Neural progenitor cell (in vitro differentiated cells): ENCODE measurements at regions not wholly inside any gene's neighbourhood (a gene's known extent, or its start where the extent isn't known, plus 50 kb on each side); places are given as distances from the start of the nearest gene placed in this dataset.
"Not testable (repeated sequence)": the region's sequence is repeated elsewhere in the genome, so short reads cannot be mapped to it uniquely, and the experiment has no call there.

Experiments
- DNase-seq: peaks from one replicate; pipeline ENCODE4 v3.0.0-alpha.2; 2016; ENCODE audit warnings: low spot score
- H2AFZ ChIP-seq: fragments of 200-600 bp; sonication (generic); replicated peaks from 2 replicates; pipeline ENCODE4 v1.6.1; 2016; ENCODE audit warnings: antibody characterized with exemption
- H3F3A ChIP-seq: fragments of 200-600 bp; sonication (generic); 2 replicates; pipeline ENCODE4 v1.6.1; 2016; ENCODE audit warnings: antibody characterized with exemption, low read depth
- H3K27ac ChIP-seq: fragments of 200-600 bp; sonication (generic); 2 replicates; pipeline ENCODE4 v1.5.1; 2016; ENCODE audit warnings: mild to moderate bottlenecking
- H3K27me3 ChIP-seq: fragments of 200-600 bp; sonication (generic); 2 replicates; pipeline ENCODE4 v1.6.1; 2016; ENCODE audit warnings: mild to moderate bottlenecking, moderate library complexity
- H3K36me3 ChIP-seq: fragments of 200-600 bp; sonication (generic); 2 replicates; pipeline ENCODE4 v1.5.1; 2016
- H3K4me1 ChIP-seq: fragments of 200-600 bp; sonication (generic); 2 replicates; pipeline ENCODE4 v1.6.1; 2016; ENCODE audit warnings: mixed run types
- H3K4me2 ChIP-seq: fragments of 200-600 bp; sonication (generic); 2 replicates; pipeline ENCODE4 v1.6.1; 2016
- H3K4me3 ChIP-seq: fragments of 200-600 bp; sonication (generic); 2 replicates; pipeline ENCODE4 v1.5.1; 2016
- H3K79me2 ChIP-seq: fragments of 200-600 bp; sonication (generic); 2 replicates; pipeline ENCODE4 v1.6.1; 2016; ENCODE audit warnings: low read depth
- H3K9ac ChIP-seq: fragments of 200-600 bp; sonication (generic); 2 replicates; pipeline ENCODE4 v1.6.1; 2016
- H3K9me3 ChIP-seq: fragments of 200-600 bp; sonication (generic); 2 replicates; pipeline ENCODE4 v1.5.1; 2016; ENCODE audit warnings: low read depth
- H4K20me1 ChIP-seq: fragments of 200-600 bp; sonication (generic); 2 replicates; pipeline ENCODE4 v1.6.1; 2016; ENCODE audit warnings: low read depth
- H3K27ac Mint-ChIP-seq: 3 replicates; pipeline ENCODE4 v1.8.0; 2021; ENCODE audit warnings: mixed read lengths
- H3K27me3 Mint-ChIP-seq: 2 replicates; pipeline ENCODE4 v1.8.0; 2022; ENCODE audit warnings: low read depth, mild to moderate bottlenecking, inconsistent platforms, moderate library complexity, mixed read lengths; ENCODE audit not compliant: insufficient read depth
- H3K36me3 Mint-ChIP-seq: 3 replicates; pipeline ENCODE4 v1.8.0; 2021; ENCODE audit warnings: mixed read lengths
- H3K4me1 Mint-ChIP-seq: 3 replicates; pipeline ENCODE4 v1.8.0; 2021; ENCODE audit warnings: mixed read lengths
- H3K4me3 Mint-ChIP-seq: 3 replicates; pipeline ENCODE4 v1.8.0; 2021; ENCODE audit warnings: mild to moderate bottlenecking, moderate library complexity, mixed read lengths
- H3K9me3 Mint-ChIP-seq: 3 replicates; pipeline ENCODE4 v1.8.0; 2020; ENCODE audit warnings: mixed read lengths
- CTCF ChIP-seq: fragments of 200-600 bp; sonication (generic); IDR thresholded peaks from 2 replicates; pipeline ENCODE4 v1.5.1; 2017; ENCODE audit warnings: antibody characterized with exemption, mild to moderate bottlenecking
- EZH2 ChIP-seq: fragments of 200-600 bp; sonication (generic); IDR thresholded peaks from 2 replicates; pipeline ENCODE4 v1.6.1; 2017; ENCODE audit warnings: antibody characterized with exemption, mild to moderate bottlenecking, moderate library complexity
- EZH2phosphoT487 ChIP-seq: fragments of 200-600 bp; sonication (generic); IDR thresholded peaks from 2 replicates; pipeline ENCODE4 v1.6.1; 2017; ENCODE audit warnings: antibody characterized with exemption

GRCh38 chr12:33770652-33771051 is 251.6 kb upstream of the ALG10 start:
- no peak overlapping the region for H3K4me3 ChIP-seq
- H3K9me3 ChIP-seq: no peaks in the 10 kb centered on the region
- no peaks in the 10 kb centered on the region for H3K36me3 ChIP-seq
- H3K4me2 ChIP-seq: no peak overlapping the region
- Mint-ChIP-seq H3K4me3 (no peak overlapping the region), H3K36me3 (no peaks in the 10 kb centered on the region), H3K9me3 (peaks cover 2% of the 10 kb centered on the region), H3K27ac (no peak overlapping the region), H3K4me1 (no peaks in the 10 kb centered on the region), H3K27me3 (no peaks in the 10 kb centered on the region)
- H4K20me1 ChIP-seq: no peaks in the 10 kb centered on the region
- no peak overlapping the region for H2AFZ ChIP-seq
- DNase-seq: no peak
- no peaks in the 10 kb centered on the region for H3F3A ChIP-seq
- no peak overlapping the region for H3K9ac ChIP-seq
- H3K4me1 ChIP-seq: no peaks in the 10 kb centered on the region
- no peak for TF ChIP-seq CTCF
- no peak for TF ChIP-seq EZH2
- TF ChIP-seq EZH2phosphoT487: no peak
- no peaks in the 10 kb centered on the region for H3K79me2 ChIP-seq
- no peaks in the 10 kb centered on the region for H3K27me3 ChIP-seq
- no peak overlapping the region for H3K27ac ChIP-seq

GRCh38 chr12:33771889-33772288 is 250.4 kb upstream of the ALG10 start:
- no peaks in the 10 kb centered on the region for H3K36me3 ChIP-seq
- H3K79me2 ChIP-seq: no peaks in the 10 kb centered on the region
- no peak overlapping the region for H3K4me2 ChIP-seq
- no peak overlapping the region for H3K27ac ChIP-seq
- H2AFZ ChIP-seq: no peak overlapping the region
- DNase-seq: no peak
- H3K4me1 ChIP-seq: no peaks in the 10 kb centered on the region
- no peak overlapping the region for H3K4me3 Mint-ChIP-seq
- no peaks in the 10 kb centered on the region for H3K27me3 Mint-ChIP-seq
- H3K27me3 ChIP-seq: no peaks in the 10 kb centered on the region
- H3K9me3 Mint-ChIP-seq: peaks cover 2% of the 10 kb centered on the region
- no peaks in the 10 kb centered on the region for H3K9me3 ChIP-seq
- no peaks in the 10 kb centered on the region for H3K36me3 Mint-ChIP-seq
- no peaks in the 10 kb centered on the region for H3F3A ChIP-seq
- no peaks in the 10 kb centered on the region for H3K4me1 Mint-ChIP-seq
- H3K4me3 ChIP-seq: no peak overlapping the region
- no peaks in the 10 kb centered on the region for H4K20me1 ChIP-seq
- no peak for TF ChIP-seq EZH2phosphoT487
- no peak for TF ChIP-seq CTCF
- TF ChIP-seq EZH2: no peak
- no peak overlapping the region for H3K27ac Mint-ChIP-seq
- H3K9ac ChIP-seq: no peak overlapping the region

- not testable (repeated sequence) for H3K36me3 Mint-ChIP-seq
Measured at GRCh38 chr12:33773091-33773490, 249.2 kb upstream of the ALG10 start.

GRCh38 chr12:33786532-33786931 is 235.8 kb upstream of the ALG10 start:
- DNase-seq: no peak
- Histone ChIP-seq H3K36me3 (no peaks in the 10 kb centered on the region), H3K9me3 (no peaks in the 10 kb centered on the region), H3K9ac (no peak overlapping the region), H3K4me3 (no peak overlapping the region), H3K4me2 (no peak overlapping the region), H4K20me1 (no peaks in the 10 kb centered on the region), H3K79me2 (no peaks in the 10 kb centered on the region), H3F3A (no peaks in the 10 kb centered on the region), H3K4me1 (no peaks in the 10 kb centered on the region), H3K27ac (no peak overlapping the region), H2AFZ (no peak overlapping the region), H3K27me3 (no peaks in the 10 kb centered on the region)
- TF ChIP-seq EZH2phosphoT487: no peak
- no peak for TF ChIP-seq EZH2
- no peak for TF ChIP-seq CTCF
- Mint-ChIP-seq H3K36me3 (no peaks in the 10 kb centered on the region), H3K27me3 (peaks cover 4% of the 10 kb centered on the region), H3K4me1 (no peaks in the 10 kb centered on the region), H3K4me3 (no peak overlapping the region), H3K27ac (no peak overlapping the region), H3K9me3 (peaks cover 6% of the 10 kb centered on the region)

More at GRCh38 chr12:33773091-33773490, 249.2 kb upstream of the ALG10 start:
- not testable (repeated sequence) for H2AFZ ChIP-seq, H3K9me3 Mint-ChIP-seq, H3K27me3 ChIP-seq, H3F3A ChIP-seq, DNase-seq, H4K20me1 ChIP-seq, H3K9ac ChIP-seq, H3K27ac ChIP-seq, H3K4me1 ChIP-seq, H3K27ac Mint-ChIP-seq, H3K4me1 Mint-ChIP-seq, H3K4me3 Mint-ChIP-seq, H3K9me3 ChIP-seq, H3K27me3 Mint-ChIP-seq, H3K36me3 ChIP-seq, H3K79me2 ChIP-seq, H3K4me3 ChIP-seq, H3K4me2 ChIP-seq
